ENCODE measurements at regions not wholly inside any gene's neighbourhood (a gene's known extent, or its start where the extent isn't known, plus 50 kb on each side); places are given as distances from the start of the nearest gene placed in this dataset.

DNA sequence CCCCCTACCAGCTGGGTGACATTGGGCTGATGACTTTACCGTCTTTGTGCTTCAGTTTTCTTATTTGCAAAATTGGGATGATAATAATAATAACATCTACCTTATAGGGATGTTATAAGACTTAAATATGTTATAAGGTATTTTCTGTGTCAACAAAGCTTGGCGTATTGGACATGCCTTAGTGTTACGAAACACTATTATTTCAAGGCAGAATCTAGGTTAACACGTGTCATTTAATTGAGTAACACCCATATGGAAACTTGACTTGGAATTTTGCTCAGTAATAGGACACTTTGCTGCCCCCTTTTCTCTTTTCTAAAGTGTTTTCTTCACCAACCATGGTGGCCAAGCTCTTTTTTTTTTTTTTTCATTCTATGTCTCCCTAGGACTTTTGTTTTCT is 294.2 kb upstream of the SALL1 start:
- TF ChIP-seq POLR2A (IDR thresholded peaks at IDR 0.05) (no peak), POLR2AphosphoS5 (IDR thresholded peaks at IDR 0.05; ENCODE audit: insufficient read depth in 1 of 2, low read depth in 1 of 2) (no peak)
- TF ChIP-seq, protein P1, sequence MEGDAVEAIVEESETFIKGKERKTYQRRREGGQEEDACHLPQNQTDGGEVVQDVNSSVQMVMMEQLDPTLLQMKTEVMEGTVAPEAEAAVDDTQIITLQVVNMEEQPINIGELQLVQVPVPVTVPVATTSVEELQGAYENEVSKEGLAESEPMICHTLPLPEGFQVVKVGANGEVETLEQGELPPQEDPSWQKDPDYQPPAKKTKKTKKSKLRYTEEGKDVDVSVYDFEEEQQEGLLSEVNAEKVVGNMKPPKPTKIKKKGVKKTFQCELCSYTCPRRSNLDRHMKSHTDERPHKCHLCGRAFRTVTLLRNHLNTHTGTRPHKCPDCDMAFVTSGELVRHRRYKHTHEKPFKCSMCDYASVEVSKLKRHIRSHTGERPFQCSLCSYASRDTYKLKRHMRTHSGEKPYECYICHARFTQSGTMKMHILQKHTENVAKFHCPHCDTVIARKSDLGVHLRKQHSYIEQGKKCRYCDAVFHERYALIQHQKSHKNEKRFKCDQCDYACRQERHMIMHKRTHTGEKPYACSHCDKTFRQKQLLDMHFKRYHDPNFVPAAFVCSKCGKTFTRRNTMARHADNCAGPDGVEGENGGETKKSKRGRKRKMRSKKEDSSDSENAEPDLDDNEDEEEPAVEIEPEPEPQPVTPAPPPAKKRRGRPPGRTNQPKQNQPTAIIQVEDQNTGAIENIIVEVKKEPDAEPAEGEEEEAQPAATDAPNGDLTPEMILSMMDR (IDR thresholded peaks at IDR 0.05): no peak

All from vagina (tissue), 2 donors.